GM10266 (cell line): ENCODE measurements at regions not wholly inside any gene's neighbourhood (a gene's known extent, or its start where the extent isn't known, plus 50 kb on each side); places are given as distances from the start of the nearest gene placed in this dataset.

Source experiments
- DNase-seq: peaks from one replicate; pipeline ENCODE4 v3.0.0; 2012; ENCODE audit errors: extremely low spot score
- TF ChIP-seq, protein P1 (sequence below): IDR thresholded peaks from 2 replicates; pipeline ENCODE4 v1.5.1; 2012; ENCODE audit warnings: mild to moderate bottlenecking, low read depth; ENCODE audit not compliant: control insufficient read depth, insufficient read depth; ENCODE audit errors: missing control alignments

DNA sequence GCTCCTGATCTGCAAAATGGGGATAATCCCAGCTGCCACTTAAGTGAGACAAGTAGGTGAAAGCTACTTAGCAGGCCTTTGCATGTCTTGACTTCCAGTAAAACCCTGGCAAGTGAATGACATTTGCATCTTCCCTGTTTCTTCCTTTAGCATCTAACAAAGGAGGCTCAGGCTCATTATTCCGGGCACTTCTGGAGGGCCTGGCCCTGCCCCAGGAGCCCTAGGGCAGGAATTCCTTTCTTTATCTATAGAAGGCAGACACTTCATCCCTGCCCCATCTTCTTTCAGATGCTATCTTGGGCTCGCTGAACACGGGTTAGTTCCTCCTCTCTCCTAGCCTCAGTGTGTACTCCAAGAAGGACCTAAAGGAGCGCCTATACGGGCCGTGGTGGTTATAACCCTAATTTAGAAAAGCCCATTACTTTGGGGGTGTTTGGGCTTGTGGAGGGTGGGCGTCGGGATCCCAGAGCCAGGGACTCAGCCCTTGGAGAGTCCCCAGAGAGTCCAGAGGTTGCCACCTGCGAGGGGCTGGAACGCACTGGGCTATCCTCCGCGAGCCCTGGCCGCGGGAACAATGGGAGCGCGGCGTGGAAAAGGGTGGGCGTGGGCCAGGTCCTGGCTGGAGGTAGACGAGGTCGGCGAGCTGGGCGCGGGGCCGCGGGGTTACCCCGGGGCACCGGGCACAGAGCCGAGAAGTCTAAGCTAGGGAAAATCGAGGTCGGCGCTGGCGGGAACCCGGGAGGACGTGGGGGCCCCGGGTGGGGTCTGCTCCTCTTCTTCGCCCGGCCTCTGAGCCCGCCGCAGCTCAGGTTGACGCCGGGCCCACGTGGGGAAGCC lies 62.8 kb upstream of the EPB41L1 start:
- TF ChIP-seq, protein P1, sequence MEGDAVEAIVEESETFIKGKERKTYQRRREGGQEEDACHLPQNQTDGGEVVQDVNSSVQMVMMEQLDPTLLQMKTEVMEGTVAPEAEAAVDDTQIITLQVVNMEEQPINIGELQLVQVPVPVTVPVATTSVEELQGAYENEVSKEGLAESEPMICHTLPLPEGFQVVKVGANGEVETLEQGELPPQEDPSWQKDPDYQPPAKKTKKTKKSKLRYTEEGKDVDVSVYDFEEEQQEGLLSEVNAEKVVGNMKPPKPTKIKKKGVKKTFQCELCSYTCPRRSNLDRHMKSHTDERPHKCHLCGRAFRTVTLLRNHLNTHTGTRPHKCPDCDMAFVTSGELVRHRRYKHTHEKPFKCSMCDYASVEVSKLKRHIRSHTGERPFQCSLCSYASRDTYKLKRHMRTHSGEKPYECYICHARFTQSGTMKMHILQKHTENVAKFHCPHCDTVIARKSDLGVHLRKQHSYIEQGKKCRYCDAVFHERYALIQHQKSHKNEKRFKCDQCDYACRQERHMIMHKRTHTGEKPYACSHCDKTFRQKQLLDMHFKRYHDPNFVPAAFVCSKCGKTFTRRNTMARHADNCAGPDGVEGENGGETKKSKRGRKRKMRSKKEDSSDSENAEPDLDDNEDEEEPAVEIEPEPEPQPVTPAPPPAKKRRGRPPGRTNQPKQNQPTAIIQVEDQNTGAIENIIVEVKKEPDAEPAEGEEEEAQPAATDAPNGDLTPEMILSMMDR = no peak
- DNase-seq = no peak

DNA sequence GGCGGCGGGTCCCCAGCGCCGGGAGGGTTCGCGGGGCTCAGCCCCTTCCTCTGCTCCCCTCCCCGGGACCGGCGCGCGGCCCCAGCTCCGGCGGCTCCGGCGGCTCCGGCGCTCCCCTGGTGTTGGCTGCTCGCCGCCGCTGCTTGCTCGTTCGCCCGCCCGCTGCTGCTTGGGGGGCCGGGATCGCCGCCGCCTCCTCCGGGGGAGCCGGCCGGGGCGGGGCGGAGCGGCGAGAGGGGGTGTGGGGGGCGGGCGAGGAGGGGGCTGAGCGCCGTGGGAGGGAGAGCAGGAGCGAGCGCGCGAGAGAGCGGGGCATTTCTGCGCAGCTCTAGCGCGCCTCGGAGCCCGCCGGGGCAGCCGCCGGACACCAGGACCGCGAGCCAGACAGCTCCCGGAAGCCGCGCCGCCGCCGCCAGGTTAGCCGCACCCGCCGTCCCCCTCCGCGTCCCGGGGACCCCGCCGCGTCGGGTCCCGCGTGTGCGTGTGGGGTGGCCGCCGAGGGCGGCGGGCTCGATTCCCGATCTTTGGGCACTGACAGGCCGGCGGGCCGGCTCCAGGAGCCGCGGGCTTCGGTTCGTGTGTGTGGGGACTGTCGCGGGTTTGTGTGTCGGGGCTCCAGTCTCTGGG lies 62.0 kb upstream of the EPB41L1 start:
- peak; percentile 70 for DNase-seq
- TF ChIP-seq, protein P1 = no peak

DNA sequence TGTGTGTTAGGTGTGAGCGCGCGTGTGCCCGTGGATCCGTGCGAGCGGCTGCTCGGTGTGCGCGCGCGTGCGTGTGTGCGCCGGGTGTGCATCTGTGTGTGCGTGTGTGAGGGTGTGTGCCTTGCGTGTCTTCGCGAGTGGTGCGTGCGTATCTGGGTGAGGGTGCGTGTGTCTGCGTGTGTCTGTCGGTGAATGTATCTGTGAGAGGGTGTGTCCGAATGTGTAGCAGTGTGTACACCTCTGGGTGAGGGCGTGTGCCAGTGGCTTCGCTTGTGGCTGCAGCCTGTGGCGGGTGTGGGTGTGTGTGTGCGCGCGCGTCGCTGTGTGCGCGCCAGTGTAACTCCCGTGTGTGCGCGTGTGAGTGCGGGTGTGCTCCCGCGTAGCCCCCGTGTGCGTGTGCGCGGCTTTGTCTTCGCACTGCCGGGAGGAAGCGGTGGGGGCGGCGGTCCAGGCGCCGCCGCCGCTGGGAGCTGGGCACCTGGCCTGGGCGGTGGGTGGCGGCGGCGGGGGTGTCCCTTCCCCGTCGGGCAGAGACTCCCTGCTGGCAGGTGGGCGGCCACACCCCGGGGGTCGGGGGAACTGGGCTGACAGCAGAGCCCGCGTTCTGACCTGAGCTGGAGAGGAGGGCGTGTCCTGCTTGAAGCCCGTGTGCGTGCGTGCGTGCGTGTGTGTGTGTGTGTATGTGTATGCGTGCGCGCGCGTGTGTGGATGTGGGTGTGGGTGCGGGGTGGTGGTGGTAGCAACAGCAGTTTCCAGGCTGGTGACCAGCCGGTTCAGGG lies 61.3 kb upstream of the EPB41L1 start:
- TF ChIP-seq, protein P1 = no peak
- no peak for DNase-seq

DNA sequence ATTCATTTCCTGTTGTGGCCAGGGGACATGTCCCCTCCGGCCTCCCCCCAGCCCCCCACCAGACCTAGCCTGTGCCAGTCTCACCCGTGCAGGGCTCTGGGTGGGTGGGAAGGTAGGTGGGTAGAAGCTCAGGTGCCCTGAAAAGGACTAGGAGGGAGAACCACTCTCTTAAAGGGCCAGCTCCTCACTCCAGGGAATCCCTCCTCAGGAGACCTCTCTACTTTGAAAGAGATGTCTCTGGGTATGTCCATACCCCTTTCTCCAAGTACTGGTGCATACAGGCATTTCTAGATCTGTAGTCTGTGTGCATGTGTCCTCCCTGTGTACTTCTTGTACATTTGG lies 60.8 kb upstream of the EPB41L1 start:
- no peak for DNase-seq
- TF ChIP-seq, protein P1 = no peak

DNA sequence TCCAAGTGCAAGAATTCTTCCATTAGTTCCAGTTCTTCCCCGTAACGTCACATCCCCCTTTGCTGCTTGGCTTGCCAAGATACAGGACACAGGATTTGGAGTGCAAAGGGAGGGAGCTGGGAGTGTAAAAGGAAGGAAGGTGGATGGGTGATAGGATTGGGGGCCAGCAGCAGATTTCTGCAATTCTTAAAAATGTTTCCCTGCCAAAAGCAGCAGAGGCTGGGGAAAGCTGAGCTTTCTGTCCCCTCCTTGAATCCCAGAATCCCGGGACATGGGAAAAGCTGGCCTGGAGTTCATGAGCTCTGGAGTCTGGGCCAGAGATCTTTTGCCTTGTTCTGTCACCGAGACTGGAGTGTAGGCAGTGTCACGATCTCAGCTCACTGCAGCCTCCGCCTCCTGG lies 60.0 kb upstream of the EPB41L1 start:
- no peak for DNase-seq
- TF ChIP-seq, protein P1 = no peak

DNA sequence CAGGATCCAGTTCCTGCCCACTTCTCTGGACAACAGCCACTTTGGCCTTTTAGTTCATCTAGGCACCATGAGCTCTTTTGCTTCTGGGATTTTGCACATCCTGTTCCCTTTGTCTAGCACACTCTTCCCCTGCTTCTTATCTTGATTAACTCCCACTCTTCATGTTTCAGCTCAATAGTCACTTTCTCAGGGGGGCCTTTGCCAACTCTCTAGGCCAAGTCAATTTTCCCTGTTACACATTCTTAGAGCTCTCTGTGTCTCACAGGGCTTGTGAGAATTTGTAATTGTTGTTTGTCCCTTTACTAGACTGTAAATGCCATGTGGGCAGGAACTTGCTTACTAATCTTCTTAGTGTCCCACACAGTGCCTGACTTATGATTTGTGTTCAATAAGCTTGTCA lies 58.1 kb upstream of the EPB41L1 start:
- TF ChIP-seq, protein P1 = no peak
- no peak for DNase-seq
